HUES48 (cell line): ENCODE measurements at regions not wholly inside any gene's neighbourhood (a gene's known extent, or its start where the extent isn't known, plus 50 kb on each side); places are given as distances from the start of the nearest gene placed in this dataset.
A peak's percentile ranks its signal among the peaks of the same experiment; 100 is the strongest.

Source experiments
- H3K27ac ChIP-seq: one replicate; pipeline ENCODE4 v1.7.0; 2013; ENCODE audit warnings: low read depth, low read length, inconsistent platforms
- H3K27me3 ChIP-seq: 2 replicates; pipeline ENCODE4 v1.6.1; 2013; ENCODE audit warnings: mild to moderate bottlenecking, low read length; ENCODE audit not compliant: control insufficient read depth, insufficient read depth
- H3K36me3 ChIP-seq: 2 replicates; pipeline ENCODE4 v1.6.1; 2013; ENCODE audit warnings: low read length; ENCODE audit not compliant: control insufficient read depth, insufficient read depth
- H3K4me1 ChIP-seq: 2 replicates; pipeline ENCODE4 v1.6.1; 2013; ENCODE audit warnings: mild to moderate bottlenecking, low read length; ENCODE audit not compliant: control insufficient read depth, insufficient read depth
- H3K4me3 ChIP-seq: 2 replicates; pipeline ENCODE4 v1.5.1; 2013; ENCODE audit warnings: mild to moderate bottlenecking, low read depth, low read length
- H3K9ac ChIP-seq: 2 replicates; pipeline ENCODE4 v1.6.1; 2013; ENCODE audit warnings: mild to moderate bottlenecking, low read depth, low read length, moderate library complexity
- H3K9me3 ChIP-seq: 2 replicates; pipeline ENCODE4 v1.6.1; 2013; ENCODE audit warnings: low read length; ENCODE audit not compliant: control insufficient read depth, insufficient read depth

- Histone ChIP-seq H3K9me3 (0 out of 2 replicates have a peak, but pooled peaks cover under 1% of the 10 kb centered on the region), H3K27ac (no peak overlapping the region), H3K4me1 (peaks cover 20% of the 10 kb centered on the region), H3K4me3 (no peak overlapping the region), H3K9ac (no peak overlapping the region), H3K27me3 (peaks cover 5% of the 10 kb centered on the region; the same call in 1 of the 2 replicates), H3K36me3 (no peaks in the 10 kb centered on the region)
Measured at GRCh38 chr6:114580882-114581281, 238.1 kb upstream of the HS3ST5 start.

GRCh38 chr6:114579486-114579885 lies 236.7 kb upstream of the HS3ST5 start:
- H3K9ac ChIP-seq, result no peak overlapping the region
- peaks cover 5% of the 10 kb centered on the region; the same call in 1 of the 2 replicates for H3K27me3 ChIP-seq
- no peak overlapping the region for H3K4me3 ChIP-seq
- H3K9me3 ChIP-seq, result no peaks in the 10 kb centered on the region
- H3K36me3 ChIP-seq, result no peaks in the 10 kb centered on the region
- peaks cover 20% of the 10 kb centered on the region for H3K4me1 ChIP-seq
- H3K27ac ChIP-seq, result no peak overlapping the region

GRCh38 chr6:114577109-114577508 lies 234.3 kb upstream of the HS3ST5 start:
- Histone ChIP-seq H3K9ac (no peak overlapping the region), H3K27ac (no peak overlapping the region), H3K27me3 (peaks cover 5% of the 10 kb centered on the region; the same call in 1 of the 2 replicates), H3K4me3 (peak overlapping the region; percentile 30; the same call in 1 of the 2 replicates), H3K4me1 (peaks cover 20% of the 10 kb centered on the region), H3K9me3 (no peaks in the 10 kb centered on the region), H3K36me3 (no peaks in the 10 kb centered on the region)

- H3K4me3 ChIP-seq, result no peak overlapping the region
- H3K36me3 ChIP-seq, result no peaks in the 10 kb centered on the region
- no peak overlapping the region for H3K27ac ChIP-seq
- no peak overlapping the region for H3K9ac ChIP-seq
- H3K27me3 ChIP-seq, result peaks cover 5% of the 10 kb centered on the region; the same call in 1 of the 2 replicates
- no peaks in the 10 kb centered on the region for H3K9me3 ChIP-seq
- peaks cover 20% of the 10 kb centered on the region for H3K4me1 ChIP-seq
Measured at GRCh38 chr6:114576330-114576729, 233.5 kb upstream of the HS3ST5 start.

- Histone ChIP-seq H3K4me1 (peaks cover 18% of the 10 kb centered on the region), H3K9me3 (no peaks in the 10 kb centered on the region), H3K9ac (no peak overlapping the region), H3K27ac (no peak overlapping the region), H3K36me3 (no peaks in the 10 kb centered on the region), H3K27me3 (no peaks in the 10 kb centered on the region), H3K4me3 (no peak overlapping the region)
Measured at GRCh38 chr6:114569669-114570068, 226.8 kb upstream of the HS3ST5 start.

GRCh38 chr6:114564302-114564933 lies 221.6 kb upstream of the HS3ST5 start:
- Histone ChIP-seq H3K27me3 (no peaks in the 10 kb centered on the region), H3K9me3 (peaks cover 3% of the 10 kb centered on the region; the same call in 1 of the 2 replicates), H3K4me1 (peaks cover under 1% of the 10 kb centered on the region; the same call in 1 of the 2 replicates), H3K27ac (no peak overlapping the region), H3K36me3 (no peaks in the 10 kb centered on the region), H3K4me3 (no peak overlapping the region), H3K9ac (no peak overlapping the region)

- H3K27ac ChIP-seq, result no peak overlapping the region
- no peak overlapping the region for H3K4me3 ChIP-seq
- no peaks in the 10 kb centered on the region for H3K4me1 ChIP-seq
- H3K36me3 ChIP-seq, result no peaks in the 10 kb centered on the region
- H3K9ac ChIP-seq, result no peak overlapping the region
- H3K27me3 ChIP-seq, result no peaks in the 10 kb centered on the region
- peaks cover 3% of the 10 kb centered on the region; the same call in 1 of the 2 replicates for H3K9me3 ChIP-seq
Measured at GRCh38 chr6:114559419-114559818, 216.6 kb upstream of the HS3ST5 start.

GRCh38 chr6:114558153-114558552 lies 215.3 kb upstream of the HS3ST5 start:
- H3K36me3 ChIP-seq, result no peaks in the 10 kb centered on the region
- H3K27me3 ChIP-seq, result no peaks in the 10 kb centered on the region
- no peak overlapping the region for H3K27ac ChIP-seq
- no peaks in the 10 kb centered on the region for H3K9me3 ChIP-seq
- H3K4me1 ChIP-seq, result no peaks in the 10 kb centered on the region
- H3K9ac ChIP-seq, result no peak overlapping the region
- H3K4me3 ChIP-seq, result no peak overlapping the region

GRCh38 chr6:114556846-114557488 lies 214.1 kb upstream of the HS3ST5 start:
- Histone ChIP-seq H3K27me3 (no peaks in the 10 kb centered on the region), H3K9me3 (no peaks in the 10 kb centered on the region), H3K36me3 (no peaks in the 10 kb centered on the region), H3K9ac (no peak overlapping the region), H3K4me1 (no peaks in the 10 kb centered on the region), H3K27ac (no peak overlapping the region), H3K4me3 (no peak overlapping the region)

GRCh38 chr6:114550316-114550715 lies 207.5 kb upstream of the HS3ST5 start:
- Histone ChIP-seq H3K9me3 (no peaks in the 10 kb centered on the region), H3K9ac (no peak overlapping the region), H3K27me3 (no peaks in the 10 kb centered on the region), H3K4me1 (no peaks in the 10 kb centered on the region), H3K4me3 (no peak overlapping the region), H3K27ac (no peak overlapping the region), H3K36me3 (no peaks in the 10 kb centered on the region)

- Histone ChIP-seq H3K9ac (no peak overlapping the region), H3K36me3 (no peaks in the 10 kb centered on the region), H3K4me3 (no peak overlapping the region), H3K27ac (no peak overlapping the region), H3K27me3 (no peaks in the 10 kb centered on the region), H3K4me1 (no peaks in the 10 kb centered on the region), H3K9me3 (no peaks in the 10 kb centered on the region)
Measured at GRCh38 chr6:114543696-114544095, 200.9 kb upstream of the HS3ST5 start.
